ENCODE measurements at regions not wholly inside any gene's neighbourhood (a gene's known extent, or its start where the extent isn't known, plus 50 kb on each side); places are given as distances from the start of the nearest gene placed in this dataset.

DNA sequence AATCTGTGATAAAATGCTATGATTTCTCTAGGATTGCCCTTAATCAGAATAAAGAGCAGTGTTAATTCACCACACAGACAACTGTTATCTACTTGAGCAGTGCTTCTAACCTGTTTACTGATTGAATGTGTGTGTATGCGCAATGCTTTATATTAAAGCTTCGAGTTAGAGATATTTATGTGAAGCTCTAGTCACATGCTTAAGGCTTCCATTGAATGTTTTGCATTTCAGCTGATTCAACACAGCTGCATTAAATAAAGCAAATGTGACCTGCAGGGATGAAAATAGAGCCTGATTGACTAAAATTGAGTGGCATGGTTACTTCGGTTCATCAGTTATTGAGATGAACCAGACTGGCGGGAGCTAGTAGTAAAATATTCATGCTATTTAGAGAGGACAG, 395.3 kb downstream of the JRKL start:
- Histone ChIP-seq H4K20me1 (replicated peaks; ENCODE audit: insufficient read depth) (no peaks in the 10 kb centered on the region), H3K27ac (ENCODE audit: low read depth) (no peak overlapping the region), H3K4me1 (ENCODE audit: insufficient read depth) (no peaks in the 10 kb centered on the region), H3K4me3 (no peak overlapping the region), H3K79me2 (replicated peaks; ENCODE audit: insufficient read depth) (no peaks in the 10 kb centered on the region), H3K27me3 (ENCODE audit: insufficient read depth) (no peaks in the 10 kb centered on the region), H2AFZ (no peak overlapping the region), H3K36me3 (ENCODE audit: insufficient read depth) (no peaks in the 10 kb centered on the region), H3F3A (replicated peaks; ENCODE audit: low read depth) (no peaks in the 10 kb centered on the region), H3K4me2 (no peak overlapping the region), H3K9me2 (ENCODE audit: insufficient read depth) (no peaks in the 10 kb centered on the region)
- TF ChIP-seq POLR2AphosphoS5 (IDR thresholded peaks at IDR 0.05; ENCODE audit: low read depth) = no peak
- TF ChIP-seq, protein P1, sequence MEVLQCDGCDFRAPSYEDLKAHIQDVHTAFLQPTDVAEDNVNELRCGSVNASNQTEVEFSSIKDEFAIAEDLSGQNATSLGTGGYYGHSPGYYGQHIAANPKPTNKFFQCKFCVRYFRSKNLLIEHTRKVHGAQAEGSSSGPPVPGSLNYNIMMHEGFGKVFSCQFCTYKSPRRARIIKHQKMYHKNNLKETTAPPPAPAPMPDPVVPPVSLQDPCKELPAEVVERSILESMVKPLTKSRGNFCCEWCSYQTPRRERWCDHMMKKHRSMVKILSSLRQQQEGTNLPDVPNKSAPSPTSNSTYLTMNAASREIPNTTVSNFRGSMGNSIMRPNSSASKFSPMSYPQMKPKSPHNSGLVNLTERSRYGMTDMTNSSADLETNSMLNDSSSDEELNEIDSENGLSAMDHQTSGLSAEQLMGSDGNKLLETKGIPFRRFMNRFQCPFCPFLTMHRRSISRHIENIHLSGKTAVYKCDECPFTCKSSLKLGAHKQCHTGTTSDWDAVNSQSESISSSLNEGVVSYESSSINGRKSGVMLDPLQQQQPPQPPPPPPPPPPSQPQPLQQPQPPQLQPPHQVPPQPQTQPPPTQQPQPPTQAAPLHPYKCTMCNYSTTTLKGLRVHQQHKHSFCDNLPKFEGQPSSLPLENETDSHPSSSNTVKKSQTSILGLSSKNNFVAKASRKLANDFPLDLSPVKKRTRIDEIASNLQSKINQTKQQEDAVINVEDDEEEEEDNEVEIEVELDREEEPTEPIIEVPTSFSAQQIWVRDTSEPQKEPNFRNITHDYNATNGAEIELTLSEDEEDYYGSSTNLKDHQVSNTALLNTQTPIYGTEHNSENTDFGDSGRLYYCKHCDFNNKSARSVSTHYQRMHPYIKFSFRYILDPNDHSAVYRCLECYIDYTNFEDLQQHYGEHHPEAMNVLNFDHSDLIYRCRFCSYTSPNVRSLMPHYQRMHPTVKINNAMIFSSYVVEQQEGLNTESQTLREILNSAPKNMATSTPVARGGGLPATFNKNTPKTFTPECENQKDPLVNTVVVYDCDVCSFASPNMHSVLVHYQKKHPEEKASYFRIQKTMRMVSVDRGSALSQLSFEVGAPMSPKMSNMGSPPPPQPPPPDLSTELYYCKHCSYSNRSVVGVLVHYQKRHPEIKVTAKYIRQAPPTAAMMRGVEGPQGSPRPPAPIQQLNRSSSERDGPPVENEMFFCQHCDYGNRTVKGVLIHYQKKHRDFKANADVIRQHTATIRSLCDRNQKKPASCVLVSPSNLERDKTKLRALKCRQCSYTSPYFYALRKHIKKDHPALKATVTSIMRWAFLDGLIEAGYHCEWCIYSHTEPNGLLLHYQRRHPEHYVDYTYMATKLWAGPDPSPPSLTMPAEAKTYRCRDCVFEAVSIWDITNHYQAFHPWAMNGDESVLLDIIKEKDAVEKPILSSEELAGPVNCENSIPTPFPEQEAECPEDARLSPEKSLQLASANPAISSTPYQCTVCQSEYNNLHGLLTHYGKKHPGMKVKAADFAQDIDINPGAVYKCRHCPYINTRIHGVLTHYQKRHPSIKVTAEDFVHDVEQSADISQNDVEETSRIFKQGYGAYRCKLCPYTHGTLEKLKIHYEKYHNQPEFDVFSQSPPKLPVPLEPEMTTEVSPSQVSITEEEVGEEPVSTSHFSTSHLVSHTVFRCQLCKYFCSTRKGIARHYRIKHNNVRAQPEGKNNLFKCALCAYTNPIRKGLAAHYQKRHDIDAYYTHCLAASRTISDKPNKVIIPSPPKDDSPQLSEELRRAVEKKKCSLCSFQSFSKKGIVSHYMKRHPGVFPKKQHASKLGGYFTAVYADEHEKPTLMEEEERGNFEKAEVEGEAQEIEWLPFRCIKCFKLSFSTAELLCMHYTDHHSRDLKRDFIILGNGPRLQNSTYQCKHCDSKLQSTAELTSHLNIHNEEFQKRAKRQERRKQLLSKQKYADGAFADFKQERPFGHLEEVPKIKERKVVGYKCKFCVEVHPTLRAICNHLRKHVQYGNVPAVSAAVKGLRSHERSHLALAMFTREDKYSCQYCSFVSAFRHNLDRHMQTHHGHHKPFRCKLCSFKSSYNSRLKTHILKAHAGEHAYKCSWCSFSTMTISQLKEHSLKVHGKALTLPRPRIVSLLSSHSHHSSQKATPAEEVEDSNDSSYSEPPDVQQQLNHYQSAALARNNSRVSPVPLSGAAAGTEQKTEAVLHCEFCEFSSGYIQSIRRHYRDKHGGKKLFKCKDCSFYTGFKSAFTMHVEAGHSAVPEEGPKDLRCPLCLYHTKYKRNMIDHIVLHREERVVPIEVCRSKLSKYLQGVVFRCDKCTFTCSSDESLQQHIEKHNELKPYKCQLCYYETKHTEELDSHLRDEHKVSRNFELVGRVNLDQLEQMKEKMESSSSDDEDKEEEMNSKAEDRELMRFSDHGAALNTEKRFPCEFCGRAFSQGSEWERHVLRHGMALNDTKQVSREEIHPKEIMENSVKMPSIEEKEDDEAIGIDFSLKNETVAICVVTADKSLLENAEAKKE (CRISPR knock-in tag; IDR thresholded peaks at IDR 0.05) = no peak
- no peak for TF ChIP-seq JUNB (IDR thresholded peaks at IDR 0.05; ENCODE audit: unreplicated experiment)
- TF ChIP-seq, protein P2, sequence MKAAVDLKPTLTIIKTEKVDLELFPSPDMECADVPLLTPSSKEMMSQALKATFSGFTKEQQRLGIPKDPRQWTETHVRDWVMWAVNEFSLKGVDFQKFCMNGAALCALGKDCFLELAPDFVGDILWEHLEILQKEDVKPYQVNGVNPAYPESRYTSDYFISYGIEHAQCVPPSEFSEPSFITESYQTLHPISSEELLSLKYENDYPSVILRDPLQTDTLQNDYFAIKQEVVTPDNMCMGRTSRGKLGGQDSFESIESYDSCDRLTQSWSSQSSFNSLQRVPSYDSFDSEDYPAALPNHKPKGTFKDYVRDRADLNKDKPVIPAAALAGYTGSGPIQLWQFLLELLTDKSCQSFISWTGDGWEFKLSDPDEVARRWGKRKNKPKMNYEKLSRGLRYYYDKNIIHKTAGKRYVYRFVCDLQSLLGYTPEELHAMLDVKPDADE (IDR thresholded peaks at IDR 0.05) = no peak
- TF ChIP-seq, protein P3, sequence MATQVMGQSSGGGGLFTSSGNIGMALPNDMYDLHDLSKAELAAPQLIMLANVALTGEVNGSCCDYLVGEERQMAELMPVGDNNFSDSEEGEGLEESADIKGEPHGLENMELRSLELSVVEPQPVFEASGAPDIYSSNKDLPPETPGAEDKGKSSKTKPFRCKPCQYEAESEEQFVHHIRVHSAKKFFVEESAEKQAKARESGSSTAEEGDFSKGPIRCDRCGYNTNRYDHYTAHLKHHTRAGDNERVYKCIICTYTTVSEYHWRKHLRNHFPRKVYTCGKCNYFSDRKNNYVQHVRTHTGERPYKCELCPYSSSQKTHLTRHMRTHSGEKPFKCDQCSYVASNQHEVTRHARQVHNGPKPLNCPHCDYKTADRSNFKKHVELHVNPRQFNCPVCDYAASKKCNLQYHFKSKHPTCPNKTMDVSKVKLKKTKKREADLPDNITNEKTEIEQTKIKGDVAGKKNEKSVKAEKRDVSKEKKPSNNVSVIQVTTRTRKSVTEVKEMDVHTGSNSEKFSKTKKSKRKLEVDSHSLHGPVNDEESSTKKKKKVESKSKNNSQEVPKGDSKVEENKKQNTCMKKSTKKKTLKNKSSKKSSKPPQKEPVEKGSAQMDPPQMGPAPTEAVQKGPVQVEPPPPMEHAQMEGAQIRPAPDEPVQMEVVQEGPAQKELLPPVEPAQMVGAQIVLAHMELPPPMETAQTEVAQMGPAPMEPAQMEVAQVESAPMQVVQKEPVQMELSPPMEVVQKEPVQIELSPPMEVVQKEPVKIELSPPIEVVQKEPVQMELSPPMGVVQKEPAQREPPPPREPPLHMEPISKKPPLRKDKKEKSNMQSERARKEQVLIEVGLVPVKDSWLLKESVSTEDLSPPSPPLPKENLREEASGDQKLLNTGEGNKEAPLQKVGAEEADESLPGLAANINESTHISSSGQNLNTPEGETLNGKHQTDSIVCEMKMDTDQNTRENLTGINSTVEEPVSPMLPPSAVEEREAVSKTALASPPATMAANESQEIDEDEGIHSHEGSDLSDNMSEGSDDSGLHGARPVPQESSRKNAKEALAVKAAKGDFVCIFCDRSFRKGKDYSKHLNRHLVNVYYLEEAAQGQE (IDR thresholded peaks at IDR 0.05; ENCODE audit: unreplicated experiment) = no peak
- no peak for TF ChIP-seq ZNF331 (CRISPR knock-in tag; IDR thresholded peaks at IDR 0.05; ENCODE audit: low read depth)
- Mint-ChIP-seq H3K9me3 (no peaks in the 10 kb centered on the region), H3K4me3 (no peak overlapping the region), H3K27ac (no peak overlapping the region), H3K27me3 (ENCODE audit: insufficient read depth, low read depth, poor library complexity) (no peaks in the 10 kb centered on the region), H3K4me1 (no peaks in the 10 kb centered on the region), H3K36me3 (ENCODE audit: low read depth) (no peaks in the 10 kb centered on the region)
- ATAC-seq = no peak
- DNase-seq (ENCODE audit: low spot score) = no peak

All from GM23338 (cell line).